Fibroblast of skin of back (primary cell): ENCODE measurements at regions not wholly inside any gene's neighbourhood (a gene's known extent, or its start where the extent isn't known, plus 50 kb on each side); places are given as distances from the start of the nearest gene placed in this dataset.

Experiments used
- DNase-seq: peaks from one replicate; pipeline ENCODE4 v3.0.0-alpha.2; 2013

GRCh38 chr20:60928341-60928740 lies 323.7 kb upstream of the CDH4 start:
- no peak for DNase-seq

GRCh38 chr20:60930023-60930790 lies 321.9 kb upstream of the CDH4 start:
- no peak for DNase-seq

- DNase-seq = no peak
Measured at GRCh38 chr20:60931696-60932095, 320.4 kb upstream of the CDH4 start.

- DNase-seq = no peak
Measured at GRCh38 chr20:60934724-60935123, 317.3 kb upstream of the CDH4 start.

GRCh38 chr20:60935971-60936370 lies 316.1 kb upstream of the CDH4 start:
- no peak for DNase-seq

GRCh38 chr20:60937585-60937984 lies 314.5 kb upstream of the CDH4 start:
- DNase-seq = no peak

- no peak for DNase-seq
Measured at GRCh38 chr20:60941379-60941778, 310.7 kb upstream of the CDH4 start.

GRCh38 chr20:60947819-60948218 lies 304.2 kb upstream of the CDH4 start:
- no peak for DNase-seq

- no peak for DNase-seq
Measured at GRCh38 chr20:60948224-60948623, 303.8 kb upstream of the CDH4 start.

GRCh38 chr20:60950561-60950960 lies 301.5 kb upstream of the CDH4 start:
- DNase-seq = no peak

- DNase-seq = no peak
Measured at GRCh38 chr20:60950974-60951373, 301.1 kb upstream of the CDH4 start.

GRCh38 chr20:60952861-60953260 lies 299.2 kb upstream of the CDH4 start:
- no peak for DNase-seq

GRCh38 chr20:60953321-60953720 lies 298.7 kb upstream of the CDH4 start:
- no peak for DNase-seq

GRCh38 chr20:60955706-60956105 lies 296.4 kb upstream of the CDH4 start:
- DNase-seq = no peak

GRCh38 chr20:60956194-60956593 lies 295.9 kb upstream of the CDH4 start:
- DNase-seq = no peak

GRCh38 chr20:60957621-60958020 lies 294.4 kb upstream of the CDH4 start:
- DNase-seq = no peak

GRCh38 chr20:60959971-60960370 lies 292.1 kb upstream of the CDH4 start:
- DNase-seq = no peak

- no peak for DNase-seq
Measured at GRCh38 chr20:60960500-60960899, 291.6 kb upstream of the CDH4 start.

GRCh38 chr20:60961551-60961950 lies 290.5 kb upstream of the CDH4 start:
- no peak for DNase-seq

- DNase-seq = no peak
Measured at GRCh38 chr20:60962367-60963045, 289.6 kb upstream of the CDH4 start.

GRCh38 chr20:60963146-60963545 lies 288.9 kb upstream of the CDH4 start:
- no peak for DNase-seq

- DNase-seq = no peak
Measured at GRCh38 chr20:60964911-60965310, 287.1 kb upstream of the CDH4 start.

GRCh38 chr20:60966031-60966430 lies 286.0 kb upstream of the CDH4 start:
- no peak for DNase-seq

GRCh38 chr20:60966766-60967165 lies 285.3 kb upstream of the CDH4 start:
- no peak for DNase-seq
